IPS-20b (cell line): ENCODE measurements at regions not wholly inside any gene's neighbourhood (a gene's known extent, or its start where the extent isn't known, plus 50 kb on each side); places are given as distances from the start of the nearest gene placed in this dataset.

Experiments used
- H3K27ac ChIP-seq: one replicate; pipeline ENCODE4 v1.5.1; 2013; ENCODE audit warnings: low read length
- H3K27me3 ChIP-seq: 2 replicates; pipeline ENCODE4 v1.6.1; 2013; ENCODE audit warnings: mild to moderate bottlenecking, low read length, inconsistent platforms; ENCODE audit not compliant: insufficient read depth
- H3K36me3 ChIP-seq: 2 replicates; pipeline ENCODE4 v1.6.1; 2013; ENCODE audit warnings: low read depth, mild to moderate bottlenecking, inconsistent platforms, low read length, moderate library complexity; ENCODE audit not compliant: insufficient read depth
- H3K4me1 ChIP-seq: 2 replicates; pipeline ENCODE4 v1.6.1; 2013; ENCODE audit warnings: mild to moderate bottlenecking, control low read depth, inconsistent platforms, low read length, moderate library complexity; ENCODE audit not compliant: insufficient read depth
- H3K4me3 ChIP-seq: 2 replicates; pipeline ENCODE4 v1.5.1; 2013; ENCODE audit warnings: mild to moderate bottlenecking, low read length, inconsistent platforms
- H3K9ac ChIP-seq: 2 replicates; pipeline ENCODE4 v1.6.1; 2013; ENCODE audit warnings: low read depth, mild to moderate bottlenecking, inconsistent platforms, low read length, moderate library complexity
- H3K9me3 ChIP-seq: 2 replicates; pipeline ENCODE4 v1.6.1; 2013; ENCODE audit warnings: mild to moderate bottlenecking, low read depth, low read length, inconsistent platforms; ENCODE audit not compliant: insufficient read depth

DNA sequence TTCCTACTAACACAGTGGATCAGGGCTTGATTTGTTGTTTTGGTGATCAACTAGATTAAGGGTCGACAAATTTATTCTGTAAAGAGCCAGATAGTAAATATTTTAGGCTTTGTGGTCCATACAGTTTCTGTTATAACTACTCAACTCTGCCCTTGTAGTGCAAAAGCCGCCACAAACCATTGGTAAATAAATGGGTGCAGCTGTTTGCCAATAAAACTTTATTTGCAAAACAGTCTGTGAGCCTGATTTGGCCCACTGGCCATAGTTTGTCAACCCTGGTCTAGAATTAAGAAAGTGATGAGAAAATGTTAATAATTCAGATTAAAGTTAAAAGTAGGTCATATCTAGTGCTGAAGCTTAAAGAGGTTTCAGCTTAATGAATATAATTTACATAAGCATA lies 84.0 kb upstream of the TRIM2 start:
- no peaks in the 10 kb centered on the region for H3K27me3 ChIP-seq
- H3K9ac ChIP-seq, result no peak overlapping the region

GRCh38 chr4:153122855-153123254 lies 81.4 kb upstream of the TRIM2 start:
- H3K4me3 ChIP-seq, result no peak overlapping the region
- no peaks in the 10 kb centered on the region for H3K27me3 ChIP-seq
- no peak overlapping the region for H3K27ac ChIP-seq

More for the DNA sequence above, 84.0 kb upstream of the TRIM2 start:
- Histone ChIP-seq H3K4me3 (no peak overlapping the region), H3K36me3 (no peaks in the 10 kb centered on the region), H3K4me1 (no peaks in the 10 kb centered on the region), H3K9me3 (no peaks in the 10 kb centered on the region), H3K27ac (no peak overlapping the region)

DNA sequence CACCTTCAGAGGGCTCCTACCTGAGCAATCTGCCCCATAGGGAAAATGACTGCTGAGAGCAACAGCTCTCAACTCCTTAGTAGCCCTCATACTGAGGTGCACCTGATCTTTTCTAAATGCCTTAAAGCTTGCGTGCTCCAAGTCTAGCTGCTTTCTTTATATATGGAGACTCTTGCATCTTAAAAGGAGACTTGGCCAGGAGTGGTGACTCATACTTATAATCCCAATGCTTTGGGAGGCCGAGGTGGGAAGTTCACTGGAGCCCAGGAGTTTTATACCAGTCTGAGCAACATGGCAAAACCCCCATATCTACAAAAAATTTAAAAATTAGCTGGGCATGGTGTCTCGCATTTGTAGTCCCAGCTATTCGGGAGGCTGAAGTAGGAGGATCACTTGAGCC lies 78.1 kb upstream of the TRIM2 start:
- H3K4me1 ChIP-seq, result peaks cover 3% of the 10 kb centered on the region
- H3K9me3 ChIP-seq, result no peaks in the 10 kb centered on the region
- H3K9ac ChIP-seq, result no peak overlapping the region
- no peak overlapping the region for H3K4me3 ChIP-seq
- H3K27me3 ChIP-seq, result no peaks in the 10 kb centered on the region
- no peaks in the 10 kb centered on the region for H3K36me3 ChIP-seq
- H3K27ac ChIP-seq, result no peak overlapping the region

More at GRCh38 chr4:153122855-153123254, 81.4 kb upstream of the TRIM2 start:
- Histone ChIP-seq H3K9me3 (no peaks in the 10 kb centered on the region), H3K9ac (no peak overlapping the region), H3K36me3 (no peaks in the 10 kb centered on the region), H3K4me1 (peaks cover 3% of the 10 kb centered on the region)

DNA sequence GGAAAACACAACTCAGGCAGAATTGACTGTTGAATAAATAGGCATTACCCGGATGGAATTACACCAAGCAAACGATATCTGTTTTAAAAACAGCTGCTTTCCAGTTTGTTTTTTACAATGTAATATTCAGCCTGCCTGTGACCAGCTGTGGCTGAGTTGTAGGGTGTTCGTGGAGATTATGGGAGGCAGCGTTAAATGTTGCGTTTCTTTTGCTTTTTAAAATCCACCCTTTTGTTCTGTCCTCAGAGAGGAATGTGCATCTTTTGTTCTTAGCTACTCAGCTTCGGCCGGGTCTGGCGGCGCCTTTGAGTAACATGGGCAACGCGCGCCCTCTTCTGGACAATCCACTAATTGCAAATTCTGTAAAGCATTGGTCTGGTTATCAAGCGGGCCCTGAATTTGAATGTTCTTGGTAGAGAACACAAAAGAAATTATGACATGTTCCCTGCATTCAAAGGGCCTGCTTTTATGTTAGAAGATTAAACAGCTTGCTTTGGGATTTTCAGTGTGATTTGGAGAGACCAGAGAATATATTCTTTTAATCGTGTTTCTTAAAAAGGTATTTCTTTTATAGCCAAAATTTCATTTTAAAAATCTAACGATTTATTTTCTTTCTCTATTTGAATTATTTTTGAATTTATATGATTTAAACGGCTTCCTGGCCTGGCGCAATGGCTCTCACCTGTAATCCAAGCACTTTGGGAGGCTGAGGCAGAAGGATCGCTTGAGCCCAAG lies 76.3 kb upstream of the TRIM2 start:
- Histone ChIP-seq H3K36me3 (no peaks in the 10 kb centered on the region), H3K9me3 (no peaks in the 10 kb centered on the region), H3K4me3 (peak overlapping the region; percentile 45; the same call in 1 of the 2 replicates), H3K9ac (peak overlapping the region; percentile 50; the same call in 1 of the 2 replicates), H3K27me3 (no peaks in the 10 kb centered on the region), H3K27ac (no peak overlapping the region), H3K4me1 (peaks cover 3% of the 10 kb centered on the region)

- Histone ChIP-seq H3K9me3 (no peaks in the 10 kb centered on the region), H3K9ac (no peak overlapping the region), H3K36me3 (no peaks in the 10 kb centered on the region), H3K27me3 (no peaks in the 10 kb centered on the region), H3K4me1 (peaks cover 3% of the 10 kb centered on the region), H3K4me3 (no peak overlapping the region), H3K27ac (no peak overlapping the region)
Measured at GRCh38 chr4:153131596-153131995, 72.6 kb upstream of the TRIM2 start.

DNA sequence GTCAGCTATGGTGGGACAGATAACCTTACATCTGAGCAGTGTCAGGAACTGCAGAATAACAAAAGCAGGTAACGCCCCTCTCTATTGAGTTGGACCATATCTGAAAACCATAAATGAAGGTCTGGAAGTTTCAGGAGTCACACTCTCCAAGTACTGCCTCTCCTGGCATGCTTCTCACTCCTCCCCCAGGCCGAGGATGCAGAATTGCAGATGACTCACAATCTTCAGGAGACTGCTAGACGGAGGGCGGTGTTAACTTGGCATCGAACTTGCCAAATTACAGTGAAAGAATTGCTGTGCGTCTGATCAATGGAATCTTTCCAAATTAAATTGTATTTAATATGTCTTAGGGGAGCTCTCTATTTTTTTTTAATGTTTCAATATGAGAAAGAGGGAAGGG lies 67.1 kb upstream of the TRIM2 start:
- Histone ChIP-seq H3K9me3 (no peaks in the 10 kb centered on the region), H3K27ac (no peak overlapping the region), H3K4me1 (peaks cover 4% of the 10 kb centered on the region; the same call in 1 of the 2 replicates), H3K27me3 (no peaks in the 10 kb centered on the region), H3K36me3 (no peaks in the 10 kb centered on the region), H3K9ac (no peak overlapping the region), H3K4me3 (no peak overlapping the region)

DNA sequence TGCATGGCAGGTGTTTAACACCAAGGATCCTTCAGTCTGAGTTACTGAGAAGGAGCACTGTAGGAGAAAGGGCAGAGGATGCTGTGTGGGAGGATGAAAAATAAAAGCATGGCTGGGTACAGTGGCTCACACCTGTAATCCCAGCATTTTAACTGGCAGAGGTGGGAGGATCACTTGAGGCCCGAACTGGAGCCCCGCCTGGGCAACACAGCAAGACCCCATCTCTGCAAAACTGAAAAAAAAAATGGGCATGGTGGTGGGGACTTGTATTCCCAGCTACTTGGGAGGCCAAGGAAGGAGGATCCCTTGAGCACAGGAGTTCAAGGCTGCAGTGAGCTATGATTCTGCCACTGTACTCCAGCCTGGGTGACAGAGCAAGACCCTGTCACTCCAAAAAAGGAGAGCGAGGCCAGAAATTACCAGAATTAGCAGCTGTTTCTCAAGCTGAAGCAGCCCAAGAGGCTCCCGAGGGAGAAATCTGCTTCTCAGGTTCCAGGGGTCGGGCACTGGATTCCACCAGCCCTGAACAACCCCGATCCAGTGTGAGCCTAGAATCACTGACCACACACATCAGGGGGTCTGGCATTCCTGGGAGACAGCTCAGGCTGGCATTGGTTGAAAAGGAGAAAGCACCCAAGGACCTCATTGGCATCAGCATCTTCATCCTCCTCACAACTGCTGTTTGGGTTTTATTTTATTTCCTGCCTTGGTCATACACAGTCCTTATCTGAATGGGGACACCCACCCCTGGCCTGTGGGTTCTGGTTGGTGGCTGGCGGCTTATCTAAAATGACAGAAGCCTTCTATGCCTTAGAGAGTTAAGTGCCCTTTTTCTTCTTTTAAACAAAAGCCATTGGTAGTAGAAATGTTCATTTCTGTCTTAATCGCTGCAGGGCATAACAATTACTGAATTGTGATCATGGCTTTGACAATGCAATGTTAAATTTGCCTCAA lies 66.3 kb upstream of the TRIM2 start:
- no peak overlapping the region for H3K27ac ChIP-seq
- H3K36me3 ChIP-seq, result no peaks in the 10 kb centered on the region
- no peaks in the 10 kb centered on the region for H3K9me3 ChIP-seq
- H3K4me3 ChIP-seq, result no peak overlapping the region
- H3K27me3 ChIP-seq, result no peaks in the 10 kb centered on the region
- H3K9ac ChIP-seq, result no peak overlapping the region
- peaks cover 4% of the 10 kb centered on the region; the same call in 1 of the 2 replicates for H3K4me1 ChIP-seq

DNA sequence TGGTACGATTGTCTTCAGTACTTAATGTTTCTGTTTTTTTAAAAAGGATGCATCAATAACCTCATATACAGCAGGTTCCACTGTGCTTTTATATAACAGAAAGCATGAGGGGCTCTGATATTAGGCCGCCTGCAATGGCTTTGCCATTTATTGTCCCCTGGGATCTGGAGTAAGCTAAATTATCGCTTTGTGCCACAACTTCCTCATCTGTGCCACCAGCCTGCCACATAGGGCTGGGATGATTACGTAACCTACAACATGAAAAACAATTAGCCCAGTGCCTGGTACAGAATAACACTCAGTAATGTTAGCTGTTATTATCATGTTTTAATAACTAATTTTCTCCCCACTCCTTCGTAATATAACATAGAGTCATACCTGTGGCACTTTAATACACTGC lies 65.5 kb upstream of the TRIM2 start:
- Histone ChIP-seq H3K4me3 (no peak overlapping the region), H3K27ac (no peak overlapping the region), H3K9me3 (no peaks in the 10 kb centered on the region), H3K27me3 (no peaks in the 10 kb centered on the region), H3K36me3 (no peaks in the 10 kb centered on the region), H3K4me1 (peaks cover 10% of the 10 kb centered on the region), H3K9ac (no peak overlapping the region)

- Histone ChIP-seq H3K36me3 (no peaks in the 10 kb centered on the region), H3K9ac (no peak overlapping the region), H3K27me3 (no peaks in the 10 kb centered on the region), H3K9me3 (no peaks in the 10 kb centered on the region), H3K4me1 (peaks cover 13% of the 10 kb centered on the region), H3K27ac (no peak overlapping the region), H3K4me3 (no peak overlapping the region)
Measured at GRCh38 chr4:153140294-153140693, 63.9 kb upstream of the TRIM2 start.

GRCh38 chr4:153141238-153141637 lies 63.0 kb upstream of the TRIM2 start:
- Histone ChIP-seq H3K4me3 (no peak overlapping the region), H3K4me1 (peaks cover 13% of the 10 kb centered on the region), H3K36me3 (no peaks in the 10 kb centered on the region), H3K9me3 (no peaks in the 10 kb centered on the region), H3K9ac (no peak overlapping the region), H3K27ac (no peak overlapping the region), H3K27me3 (no peaks in the 10 kb centered on the region)

GRCh38 chr4:153142700-153143438 lies 61.4 kb upstream of the TRIM2 start:
- Histone ChIP-seq H3K9ac (no peak overlapping the region), H3K36me3 (no peaks in the 10 kb centered on the region), H3K27me3 (no peaks in the 10 kb centered on the region), H3K4me1 (peaks cover 14% of the 10 kb centered on the region; the same call in 1 of the 2 replicates), H3K4me3 (no peak overlapping the region), H3K9me3 (no peaks in the 10 kb centered on the region), H3K27ac (no peak overlapping the region)
